GM23338 (cell line): ENCODE measurements at regions not wholly inside any gene's neighbourhood (a gene's known extent, or its start where the extent isn't known, plus 50 kb on each side); places are given as distances from the start of the nearest gene placed in this dataset.

ENCODE experiments used
- CTCF ChIP-seq, 2 experiments: fragments of 200-600 bp in 1 of 2; sonication (generic) in 1 of 2; conservative IDR thresholded peaks; 2 replicates each; pipeline versions ENCODE4 v1.5.1 to v1.6.1; 2016 to 2017; ENCODE audit warnings: antibody characterized with exemption in 2 of 2, low read depth in 2 of 2, mild to moderate bottlenecking in 2 of 2, moderate library complexity in 1 of 2
- NANOG ChIP-seq: IDR thresholded peaks from 2 replicates; pipeline ENCODE4 v1.6.1; 2016; ENCODE audit warnings: antibody characterized with exemption, borderline replicate concordance
- POLR2AphosphoS5 ChIP-seq: IDR thresholded peaks from 2 replicates; pipeline ENCODE4 v1.6.1; 2016; ENCODE audit warnings: antibody characterized with exemption, low read depth
- REST ChIP-seq: IDR thresholded peaks from one replicate; pipeline ENCODE4 v1.6.1; 2018; ENCODE audit warnings: antibody characterized with exemption; ENCODE audit not compliant: unreplicated experiment
- STAT1 ChIP-seq: IDR thresholded peaks from one replicate; pipeline ENCODE4 v1.6.1; 2016; ENCODE audit warnings: antibody characterized with exemption; ENCODE audit not compliant: unreplicated experiment
- ZNF114 ChIP-seq: fragments of 250-450 bp; sonication (Bioruptor Pico); IDR thresholded peaks from 2 replicates; pipeline ENCODE4 v1.5.0; 2020; ENCODE audit warnings: mild to moderate bottlenecking, moderate library complexity
- ZNF462 ChIP-seq: fragments of 250-450 bp; sonication (Bioruptor Pico); IDR thresholded peaks from 2 replicates; pipeline ENCODE4 v1.5.0; 2020; ENCODE audit warnings: mild to moderate bottlenecking, moderate library complexity

GRCh38 chr2:118265873-118266455 lies 177.7 kb downstream of the INSIG2 start (continued):
- TF ChIP-seq ZNF462 (CRISPR knock-in tag) (no peak), NANOG (no peak), CTCF (conservative IDR thresholded peaks at IDR 0.05; ENCODE audit: low read depth in 2 of 2) (no peak), REST (no peak), ZNF114 (no peak), STAT1 (no peak), POLR2AphosphoS5 (no peak)
